SKM-1 (cell line): ENCODE measurements at regions not wholly inside any gene's neighbourhood (a gene's known extent, or its start where the extent isn't known, plus 50 kb on each side); places are given as distances from the start of the nearest gene placed in this dataset.

Experiments
- DNase-seq: peaks from one replicate; lab custom pipeline; 2025; ENCODE audit not compliant: unreplicated experiment; lab: John Stamatoyannopoulos, UW

GRCh38 chr12:127262615-127263014 lies 1004.4 kb upstream of the TMEM132C start:
- no peak for DNase-seq

GRCh38 chr12:127263621-127264020 lies 1003.3 kb upstream of the TMEM132C start:
- no peak for DNase-seq

- DNase-seq, result no peak
These were observed 999.8 kb upstream of the TMEM132C start for GRCh38 chr12:127267128-127267527.

- DNase-seq, result no peak
These were observed 998.8 kb upstream of the TMEM132C start for GRCh38 chr12:127268213-127268612.

GRCh38 chr12:127268706-127269425 lies 998.1 kb upstream of the TMEM132C start:
- DNase-seq, result no peak

GRCh38 chr12:127270193-127270592 lies 996.8 kb upstream of the TMEM132C start:
- peak; percentile 69 for DNase-seq

- no peak for DNase-seq
These were observed 995.2 kb upstream of the TMEM132C start for GRCh38 chr12:127271776-127272175.

GRCh38 chr12:127272864-127273263 lies 994.1 kb upstream of the TMEM132C start:
- no peak for DNase-seq

- DNase-seq, result no peak
These were observed 993.3 kb upstream of the TMEM132C start for GRCh38 chr12:127273626-127274025.

GRCh38 chr12:127275416-127275815 lies 991.6 kb upstream of the TMEM132C start:
- DNase-seq, result no peak

GRCh38 chr12:127277882-127278281 lies 989.1 kb upstream of the TMEM132C start:
- DNase-seq, result no peak

- no peak for DNase-seq
These were observed 988.6 kb upstream of the TMEM132C start for GRCh38 chr12:127278351-127278750.

- no peak for DNase-seq
These were observed 986.3 kb upstream of the TMEM132C start for GRCh38 chr12:127280393-127281275.

GRCh38 chr12:127282786-127283565 lies 984.0 kb upstream of the TMEM132C start:
- no peak for DNase-seq

GRCh38 chr12:127284021-127284420 lies 982.9 kb upstream of the TMEM132C start:
- DNase-seq, result no peak

- DNase-seq, result no peak
These were observed 982.0 kb upstream of the TMEM132C start for GRCh38 chr12:127284870-127285431.

- DNase-seq, result no peak
These were observed 980.7 kb upstream of the TMEM132C start for GRCh38 chr12:127286281-127286680.

GRCh38 chr12:127287256-127287655 lies 979.7 kb upstream of the TMEM132C start:
- DNase-seq, result no peak

GRCh38 chr12:127290251-127290650 lies 976.7 kb upstream of the TMEM132C start:
- DNase-seq, result no peak

- no peak for DNase-seq
These were observed 974.2 kb upstream of the TMEM132C start for GRCh38 chr12:127292736-127293135.
